Islet of Langerhans (tissue), 1 donor: ENCODE measurements at regions not wholly inside any gene's neighbourhood (a gene's known extent, or its start where the extent isn't known, plus 50 kb on each side); places are given as distances from the start of the nearest gene placed in this dataset.
"Not testable (repeated sequence)": the region's sequence is repeated elsewhere in the genome, so short reads cannot be mapped to it uniquely, and the experiment has no call there.

ENCODE experiments used
- FAIRE-seq: peaks from one replicate; lab custom pipeline; 2011; peaks lifted over from hg19 to GRCh38; lab: Jason Lieb, UNC

DNA sequence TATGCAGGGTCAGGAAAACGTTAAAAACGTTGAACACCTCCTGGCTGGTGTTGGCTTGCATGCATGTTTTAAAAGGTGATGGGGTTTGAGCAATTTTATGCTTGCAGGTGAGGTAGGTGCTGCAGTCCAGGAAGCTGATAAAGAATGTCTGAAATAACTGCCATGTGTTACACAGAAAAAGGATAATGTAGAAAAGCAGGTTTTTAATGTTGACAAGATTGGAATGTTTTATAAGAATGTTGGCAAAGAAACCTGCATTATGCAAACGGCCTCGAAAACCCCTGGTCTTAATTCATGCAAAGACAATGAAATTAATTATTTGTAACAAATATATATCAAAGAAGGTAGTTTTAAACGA lies 723.7 kb upstream of the AGA start:
- no peak for FAIRE-seq

DNA sequence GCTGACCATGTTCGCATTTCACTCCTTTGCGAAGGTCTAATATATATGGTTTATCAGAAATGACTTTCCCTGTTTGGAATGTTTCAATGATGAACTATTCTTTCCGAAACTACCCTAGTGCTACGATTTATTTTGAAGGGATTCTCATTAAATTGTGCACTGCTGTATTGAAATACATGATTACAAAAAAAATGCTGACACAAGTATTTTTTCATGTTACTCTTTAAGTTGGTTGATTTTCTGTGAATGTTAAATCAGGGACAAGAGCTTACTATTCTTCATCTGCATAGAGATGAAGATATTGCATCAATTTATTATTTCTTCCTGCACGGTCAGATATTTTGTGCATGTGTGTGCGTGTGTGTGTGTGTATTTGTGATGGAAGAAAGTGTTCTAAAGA lies 731.5 kb upstream of the AGA start:
- FAIRE-seq = no peak

DNA sequence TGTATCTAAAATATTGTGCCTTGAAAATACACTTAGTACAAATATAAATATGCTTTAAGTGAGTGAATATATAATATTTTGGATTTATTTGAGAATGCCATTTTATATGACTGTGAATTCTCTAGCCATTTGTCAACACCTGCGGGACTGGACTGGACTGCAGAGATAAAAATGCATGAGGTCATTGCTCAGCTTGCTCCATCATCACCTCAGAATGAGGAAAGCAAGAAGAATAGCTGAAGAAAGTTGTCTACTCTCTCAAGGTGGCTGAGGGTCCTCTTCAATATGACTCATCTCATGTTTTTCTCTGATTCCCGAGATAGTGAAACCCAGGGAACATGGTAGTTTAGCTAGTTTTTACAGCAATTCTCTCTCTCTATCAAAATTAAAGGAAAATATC lies 732.5 kb upstream of the AGA start:
- FAIRE-seq = no peak

DNA sequence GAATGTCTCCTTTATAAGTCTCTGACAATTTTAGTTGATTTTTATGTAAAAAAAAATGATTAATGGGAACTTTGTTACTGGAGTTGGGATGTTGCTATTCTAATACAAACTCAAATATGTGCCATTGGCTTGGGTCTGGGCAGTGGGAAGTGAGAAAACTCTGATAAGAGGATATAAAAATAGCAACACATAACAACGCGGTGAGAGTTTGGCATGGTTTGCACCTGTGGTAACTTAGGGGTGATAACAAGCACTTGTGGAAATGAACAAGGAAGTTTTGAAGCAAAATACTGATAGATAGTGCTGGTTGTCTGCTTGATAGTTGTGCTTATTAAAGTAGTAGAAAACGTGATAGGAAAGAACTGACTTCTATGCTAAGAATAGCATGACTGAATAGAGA lies 743.3 kb upstream of the AGA start:
- no peak for FAIRE-seq

DNA sequence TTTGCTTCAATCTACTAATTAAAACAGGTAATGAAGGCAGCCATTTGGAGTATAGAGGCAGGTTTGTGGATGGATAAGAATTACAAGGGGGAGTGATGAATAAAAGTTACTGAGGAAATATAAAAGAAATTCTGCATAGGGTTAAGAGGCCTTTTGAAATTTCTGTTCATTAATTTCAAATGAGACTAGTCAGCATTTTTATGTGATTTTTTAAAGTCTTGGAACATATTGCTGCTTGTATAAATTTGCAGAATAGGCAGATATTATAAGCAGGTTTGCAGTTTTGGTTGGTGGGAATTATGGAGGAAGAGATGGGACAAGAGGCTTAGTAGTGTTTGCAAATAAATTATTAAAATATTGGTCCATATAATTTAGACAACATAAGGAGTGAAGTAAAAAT lies 750.4 kb upstream of the AGA start:
- FAIRE-seq = no peak

DNA sequence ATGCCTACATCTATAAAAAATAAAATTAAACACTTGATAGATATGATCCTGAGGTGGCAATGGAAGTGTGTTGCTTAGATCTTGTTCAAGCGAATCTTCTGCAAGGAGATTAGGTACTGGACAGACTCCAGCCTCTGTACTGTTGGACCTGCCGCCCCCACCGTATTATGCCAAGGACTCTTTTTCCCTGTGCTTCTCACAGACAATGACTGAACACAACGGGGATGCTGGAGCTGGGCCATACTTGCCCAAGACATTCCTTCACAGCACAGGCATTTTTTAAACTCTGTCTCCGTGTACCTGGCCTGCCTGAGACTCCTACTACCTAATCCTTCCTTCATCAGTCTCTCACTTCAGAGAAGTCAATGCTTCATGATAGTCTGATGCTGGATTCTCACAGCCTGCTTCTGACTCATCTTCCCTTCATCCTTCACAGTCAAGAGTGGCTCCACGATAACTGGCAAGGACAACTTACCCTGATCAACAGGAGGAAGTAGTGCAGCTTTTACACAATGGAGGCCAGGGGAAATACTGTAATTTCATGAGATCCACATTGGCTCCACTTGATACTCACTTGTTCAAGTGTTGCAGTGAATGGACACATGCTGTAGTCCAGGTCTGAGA lies 754.6 kb upstream of the AGA start:
- FAIRE-seq = no peak

DNA sequence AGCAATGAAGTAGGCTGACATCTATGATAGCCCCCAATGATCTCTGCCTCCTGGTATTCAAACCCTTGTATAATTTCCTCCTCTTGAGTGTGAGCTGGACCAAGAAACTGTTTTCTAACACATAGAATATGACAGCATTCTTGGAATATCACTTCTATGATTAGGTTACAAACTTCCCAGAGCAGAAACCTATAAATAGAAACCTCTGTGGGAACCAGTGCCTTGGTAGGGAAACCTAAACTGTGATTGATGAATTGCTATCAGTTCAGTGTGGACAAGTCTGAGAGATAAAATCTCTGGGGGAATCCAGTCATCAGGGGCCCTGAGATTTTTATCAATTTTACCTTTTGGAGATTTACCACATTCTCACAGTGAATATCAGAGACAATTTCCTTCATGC lies 756.5 kb upstream of the AGA start:
- no peak for FAIRE-seq

DNA sequence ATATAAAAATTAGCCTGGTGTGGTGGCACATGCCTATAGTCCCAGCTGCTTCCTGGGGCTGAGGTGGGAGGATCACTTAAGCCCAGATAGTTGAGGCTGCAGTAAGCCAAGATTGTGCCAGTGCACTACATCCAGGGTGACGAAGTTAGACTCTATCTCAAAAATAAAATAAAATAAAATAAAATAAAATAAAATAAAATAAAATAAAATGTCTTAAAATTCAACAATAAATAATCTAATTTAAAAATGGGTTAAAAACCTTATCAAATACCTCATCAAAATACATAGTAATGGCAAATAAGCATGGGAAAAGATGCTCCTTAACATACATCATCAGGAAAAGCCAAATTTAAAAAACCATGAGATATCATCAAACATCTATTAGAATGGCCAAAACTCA lies 760.2 kb upstream of the AGA start:
- FAIRE-seq = no peak

DNA sequence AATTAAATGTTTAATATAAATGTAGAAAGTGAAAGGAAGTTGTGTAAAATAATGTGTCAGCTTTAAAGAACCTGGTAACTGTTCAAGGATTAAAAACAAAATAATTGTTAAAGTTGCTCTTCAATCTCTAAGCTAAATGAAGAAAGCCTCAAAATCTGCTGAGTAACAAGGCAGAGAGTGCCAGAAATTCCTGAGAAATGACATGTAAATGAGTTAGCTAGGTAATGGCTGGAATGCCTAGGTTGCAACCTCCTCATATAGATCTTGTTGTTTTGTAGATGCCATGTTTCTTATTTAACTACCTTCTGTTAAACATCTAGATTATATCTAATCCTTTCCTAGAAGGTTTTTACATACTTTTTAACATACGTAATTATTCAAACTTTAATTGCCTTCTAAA lies 763.6 kb upstream of the AGA start:
- no peak for FAIRE-seq

DNA sequence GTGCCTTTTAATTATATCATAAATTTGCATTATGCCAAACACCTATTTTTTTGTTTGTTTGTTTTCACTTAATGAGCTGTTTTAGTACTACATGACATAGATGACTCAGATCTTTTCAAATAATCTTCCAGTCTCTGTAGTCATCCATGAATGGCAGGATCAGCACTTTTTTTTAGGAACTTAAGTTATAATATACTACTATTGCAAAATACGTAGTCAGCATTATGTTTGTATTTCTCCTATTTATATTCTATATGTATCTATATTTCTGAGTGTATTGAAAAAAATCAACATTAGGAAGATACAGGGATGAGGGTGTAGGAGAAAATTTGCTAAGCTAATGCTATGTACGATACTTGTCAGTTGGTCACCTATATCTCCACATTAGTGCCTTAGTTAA lies 773.1 kb upstream of the AGA start:
- no peak for FAIRE-seq

DNA sequence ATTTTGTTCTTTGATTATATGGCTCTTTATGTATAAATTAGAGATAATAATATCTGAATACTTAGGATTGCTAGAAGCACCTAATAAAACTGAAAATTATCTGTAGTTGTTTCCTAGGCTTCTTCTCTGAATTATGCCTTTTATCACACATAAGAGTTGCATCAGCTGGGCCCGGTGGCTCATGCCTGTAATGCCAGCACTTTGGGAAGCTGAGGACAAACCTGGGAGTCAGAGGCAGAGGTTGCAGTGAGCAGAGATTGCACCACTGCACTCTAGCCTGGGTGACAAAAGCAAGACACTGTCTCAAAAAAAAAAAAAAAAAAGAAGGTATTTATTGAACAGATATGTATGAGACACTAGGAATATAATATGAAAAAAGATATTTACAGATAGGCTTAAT lies 773.5 kb upstream of the AGA start:
- no peak for FAIRE-seq

DNA sequence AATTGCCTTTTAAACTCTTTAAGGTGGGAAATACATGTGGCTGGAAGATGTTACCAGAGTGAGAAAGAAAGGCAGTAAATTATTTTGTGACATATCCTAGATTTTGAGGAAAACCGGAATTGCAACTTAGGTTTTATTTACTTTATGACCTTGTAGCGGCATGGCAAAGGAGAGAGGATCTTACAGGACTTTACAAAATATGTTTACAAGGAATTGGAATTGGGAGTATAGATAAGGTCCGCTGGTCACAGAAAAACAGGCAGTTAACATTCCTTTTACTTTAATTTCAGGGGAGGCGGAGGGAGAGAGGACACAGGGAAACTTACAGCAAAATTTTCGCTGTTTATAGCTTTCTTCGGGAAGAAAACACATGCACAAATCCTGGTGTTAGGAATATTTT lies 784.2 kb upstream of the AGA start:
- FAIRE-seq = not testable (repeated sequence)

DNA sequence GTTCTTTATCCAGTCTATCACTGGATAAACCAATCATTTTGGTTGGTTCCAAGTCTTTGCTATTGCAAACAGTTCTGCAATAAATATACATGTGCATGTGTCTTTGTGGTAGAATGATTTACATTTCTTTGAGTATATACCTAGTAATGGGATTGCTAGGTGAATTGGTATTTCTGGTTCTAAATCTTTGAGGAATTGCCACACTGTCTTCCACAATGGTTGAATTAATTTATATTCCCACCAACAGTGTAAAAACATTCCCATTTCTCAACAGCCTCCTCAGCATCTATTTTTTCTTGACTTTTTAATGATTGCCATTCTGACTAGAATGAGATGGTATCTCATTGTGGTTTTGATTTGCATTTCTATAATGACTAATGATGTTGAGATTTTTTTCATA lies 791.7 kb upstream of the AGA start:
- FAIRE-seq = no peak

DNA sequence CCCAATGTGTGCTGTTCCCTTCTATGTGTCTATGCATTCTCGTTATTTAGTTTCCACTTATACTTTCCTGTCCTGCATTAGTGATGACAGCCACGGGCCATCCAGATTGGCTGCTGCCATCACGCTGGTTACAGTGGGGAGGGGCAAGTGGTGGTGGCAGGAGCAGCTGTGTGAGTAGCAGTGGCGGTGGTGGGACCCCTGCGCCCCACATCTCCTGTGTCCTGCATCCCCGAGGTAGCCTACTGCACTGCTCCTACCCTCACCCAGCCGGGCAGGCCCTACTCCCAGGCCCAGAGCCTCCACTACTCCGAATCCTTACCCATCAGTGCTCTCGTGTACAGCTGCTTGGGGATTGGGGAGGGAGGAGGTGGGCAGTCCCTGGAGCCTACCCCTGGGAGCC lies 798.7 kb upstream of the AGA start:
- no peak for FAIRE-seq

DNA sequence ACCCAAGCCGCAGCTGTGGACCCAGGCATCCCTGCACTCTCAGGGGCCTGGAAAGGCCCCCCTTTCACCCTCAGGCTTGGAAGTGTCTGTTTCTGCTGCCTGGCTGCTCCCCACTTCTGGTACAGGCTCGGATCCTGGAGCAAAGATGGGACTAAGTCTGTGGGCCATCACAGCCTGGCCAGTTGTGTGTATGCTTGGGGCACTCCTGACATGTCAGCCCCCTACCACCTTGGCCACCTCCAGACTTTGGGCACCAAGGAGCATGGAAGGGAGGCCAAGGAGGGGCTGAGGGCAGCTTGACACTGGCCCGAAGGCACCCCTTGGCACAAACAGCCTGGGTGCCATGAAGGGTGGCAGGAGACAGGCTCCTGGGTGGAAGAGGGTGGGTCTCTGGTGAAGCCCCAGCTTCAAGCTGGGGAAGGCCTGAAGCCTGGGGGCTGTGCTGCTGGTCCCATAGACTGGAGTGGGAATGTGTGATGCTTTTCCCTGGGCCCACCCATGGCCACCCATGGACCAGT lies 799.4 kb upstream of the AGA start:
- no peak for FAIRE-seq

DNA sequence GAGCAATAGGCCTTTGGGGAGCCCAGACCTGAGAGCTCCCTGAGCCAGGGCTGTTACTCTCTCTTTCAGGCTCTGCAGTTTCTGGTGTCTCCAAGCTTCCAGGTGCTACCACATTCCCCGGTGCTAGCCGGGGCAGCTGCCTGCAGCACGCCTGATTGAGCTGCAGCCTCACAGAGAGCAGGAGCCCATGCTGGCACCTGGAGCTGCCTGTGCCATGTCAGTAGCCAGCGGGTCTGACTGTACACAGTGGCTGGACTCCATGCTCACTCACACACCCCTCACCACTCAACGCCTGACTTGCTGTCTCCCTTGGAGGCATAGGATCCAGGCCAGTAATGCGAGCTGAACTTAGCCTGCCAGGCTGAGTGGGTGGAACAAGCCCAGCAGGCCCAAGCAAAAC lies 800.4 kb upstream of the AGA start:
- no peak for FAIRE-seq

DNA sequence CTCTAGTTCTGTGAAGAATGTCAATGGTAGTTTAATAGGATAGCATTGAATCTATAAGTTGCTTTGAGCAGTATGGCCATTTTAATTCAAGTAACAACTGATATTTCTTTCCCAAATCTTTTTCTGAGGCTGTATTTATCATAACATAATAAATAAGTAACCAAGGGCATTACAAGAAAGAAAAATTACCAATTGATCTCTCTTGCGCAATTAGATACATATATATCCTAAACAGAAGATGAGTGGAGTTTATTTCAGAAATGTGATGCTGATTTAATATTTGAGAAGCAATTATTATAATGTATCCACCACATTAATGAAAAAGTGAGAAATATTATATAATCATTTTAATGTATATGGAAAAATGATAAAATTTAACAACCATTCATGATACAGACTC lies 802.5 kb upstream of the AGA start:
- no peak for FAIRE-seq

DNA sequence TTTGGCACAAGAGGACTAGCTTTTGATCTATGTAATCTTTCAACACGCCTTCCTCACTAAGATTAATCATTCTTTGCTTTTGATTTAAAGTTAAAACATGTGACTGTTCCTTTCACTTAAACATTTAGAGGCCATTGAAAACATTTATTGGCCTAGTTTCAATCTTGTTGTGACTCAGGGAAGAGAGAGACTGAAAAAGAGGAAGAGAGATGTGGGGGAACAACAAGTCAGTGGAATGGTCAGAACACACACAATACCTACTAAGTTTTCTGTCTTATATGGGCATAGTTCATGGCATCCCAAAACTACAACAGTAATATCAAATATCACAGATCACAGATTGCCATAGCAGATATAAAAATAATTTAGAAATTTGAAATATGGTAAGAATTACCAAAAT lies 812.9 kb upstream of the AGA start:
- no peak for FAIRE-seq

DNA sequence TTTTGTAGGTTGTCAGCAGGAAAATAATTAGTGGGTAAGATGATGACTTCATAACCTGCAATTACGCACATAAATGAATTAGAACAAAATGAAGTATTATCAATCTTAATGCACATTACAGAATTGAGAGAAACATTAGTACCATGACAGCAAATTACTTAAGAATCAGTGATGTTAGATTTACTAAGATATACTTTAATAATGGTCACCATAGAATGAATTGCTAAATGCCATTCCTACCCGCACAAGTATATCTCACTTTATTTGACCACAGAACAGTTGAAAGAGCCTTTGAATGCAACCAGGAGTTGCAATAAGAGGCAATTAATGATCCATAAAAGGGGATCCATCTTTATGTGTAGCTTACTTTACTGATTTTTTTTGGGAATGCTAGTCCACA lies 816.4 kb upstream of the AGA start:
- FAIRE-seq = no peak

DNA sequence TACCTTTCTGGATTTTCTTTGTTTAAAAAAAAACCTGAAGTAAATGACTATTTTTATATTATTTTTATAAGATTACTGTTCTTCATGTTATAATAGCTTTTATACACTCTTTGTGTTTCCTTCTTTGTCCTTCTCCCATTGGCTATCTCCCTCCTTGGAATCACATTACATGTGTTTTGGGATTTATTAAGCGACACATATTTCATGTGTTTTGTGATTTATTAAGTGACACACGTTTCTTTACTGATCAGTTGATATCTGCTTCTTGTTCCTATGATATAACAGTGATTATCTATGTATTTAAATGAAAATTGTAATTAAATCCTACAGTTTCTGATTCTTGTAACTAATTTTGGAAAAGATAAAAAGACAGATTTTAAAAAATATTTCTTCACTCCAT lies 817.3 kb upstream of the AGA start:
- FAIRE-seq = no peak

DNA sequence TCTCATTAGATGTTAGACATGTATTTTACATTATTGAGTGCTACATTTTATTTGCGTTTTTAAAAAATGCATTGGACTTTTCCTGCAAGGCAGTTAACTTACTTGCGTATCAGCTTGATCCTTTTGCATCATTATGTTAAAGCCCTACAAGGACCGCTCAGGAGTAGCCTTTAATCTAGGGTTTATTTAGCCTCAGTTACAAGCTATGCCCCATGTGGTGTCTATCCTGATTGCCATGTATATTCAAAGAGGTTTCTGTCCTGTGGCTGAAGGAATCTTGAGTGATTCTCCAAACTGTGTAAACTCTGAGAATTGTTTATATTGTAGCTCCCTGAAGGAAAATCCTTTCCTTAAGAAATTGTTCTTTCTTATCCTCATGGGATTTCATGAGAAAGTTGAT lies 821.8 kb upstream of the AGA start:
- FAIRE-seq = no peak

DNA sequence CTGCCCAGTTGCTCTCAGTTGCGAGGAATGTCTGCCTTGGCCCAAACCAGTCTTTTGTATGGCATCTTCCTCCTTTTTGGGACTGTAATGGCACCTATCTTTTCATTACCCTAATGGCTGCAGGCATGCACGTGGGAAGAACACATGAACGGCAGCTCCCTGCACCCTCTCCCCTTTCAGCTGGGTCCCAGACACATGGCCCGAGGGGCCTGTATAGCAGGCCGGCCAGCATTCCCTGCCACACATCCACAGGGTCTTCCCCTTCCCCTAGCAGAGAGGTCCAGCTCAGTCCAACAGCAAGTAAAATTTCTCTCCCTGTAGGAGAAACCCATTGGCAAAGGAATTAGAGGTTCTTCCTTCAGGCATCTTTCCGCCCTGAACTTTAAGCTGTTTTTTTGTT lies 829.1 kb upstream of the AGA start:
- FAIRE-seq = no peak

DNA sequence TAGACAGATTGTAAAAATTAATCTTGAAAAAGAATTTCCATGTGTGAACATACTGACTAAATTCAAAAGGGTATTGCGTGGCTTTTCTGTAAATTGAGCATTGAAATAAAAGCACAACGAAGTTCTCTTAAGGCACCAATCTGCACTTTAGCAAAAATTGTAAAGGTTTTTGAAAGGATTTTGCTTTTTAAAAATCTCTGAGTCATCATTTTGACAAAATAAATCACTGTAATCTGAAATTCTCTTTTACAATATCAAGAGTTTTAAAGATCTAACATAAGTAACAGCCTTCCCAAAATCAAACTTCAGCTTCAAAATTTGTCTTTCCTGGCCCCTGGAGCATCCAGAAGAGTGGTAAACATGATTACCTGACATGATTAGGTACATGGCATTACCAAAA lies 830.9 kb upstream of the AGA start:
- no peak for FAIRE-seq

DNA sequence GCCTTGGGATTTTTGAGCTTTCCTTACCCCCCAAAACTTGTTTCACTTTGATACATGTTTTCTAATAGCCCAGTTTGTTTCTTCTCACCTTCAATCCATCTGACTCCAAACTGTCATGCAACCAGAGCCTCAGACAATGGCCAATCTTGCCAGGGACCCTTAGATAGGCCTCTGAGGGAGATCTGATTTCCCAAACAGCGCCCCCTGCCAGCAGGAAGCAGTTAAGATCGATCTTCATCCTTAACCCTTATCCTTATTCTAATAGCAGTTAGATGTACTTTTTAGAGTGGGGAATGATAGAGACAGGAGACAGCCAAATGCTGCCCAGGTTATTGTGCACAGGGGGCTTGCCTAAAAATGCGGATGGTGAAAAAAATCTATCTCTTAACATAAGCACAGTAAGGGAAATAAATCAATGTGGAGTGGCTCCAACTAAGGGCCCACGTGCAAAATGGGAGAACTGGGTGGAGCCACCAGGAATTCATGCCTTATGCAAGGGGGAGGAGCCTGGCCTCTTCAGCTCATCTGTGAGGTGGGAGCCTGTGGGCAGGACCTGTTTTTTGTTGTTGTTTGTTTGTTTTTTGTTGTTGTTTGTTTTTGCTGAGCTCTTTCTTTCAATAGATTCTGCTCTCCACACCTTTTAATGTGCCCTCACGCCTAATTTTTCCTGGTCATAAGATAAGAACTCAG lies 833.6 kb upstream of the AGA start:
- FAIRE-seq = no peak

DNA sequence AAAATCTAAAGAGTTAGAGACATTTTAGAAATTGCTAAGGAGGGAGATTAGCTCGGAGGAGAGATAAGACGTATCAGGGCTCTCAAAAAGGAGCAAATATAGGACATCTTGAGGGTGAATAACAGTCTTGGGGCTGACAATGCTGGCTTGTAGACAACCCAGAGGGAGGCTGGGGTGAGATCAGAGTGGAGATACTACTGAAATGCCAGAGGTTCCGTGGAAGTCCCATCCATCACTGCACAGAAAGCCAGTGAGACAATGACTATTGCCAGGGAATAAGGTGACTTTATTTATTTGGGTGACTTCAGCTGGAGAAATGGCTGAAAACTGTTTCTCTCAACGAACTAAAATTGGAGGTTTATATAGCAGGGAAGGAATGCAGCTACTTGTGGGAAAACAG lies 838.1 kb upstream of the AGA start:
- no peak for FAIRE-seq
